DMS153 treated with DMSO at 0.1 percent for 48 hours (cell line): ENCODE measurements at regions not wholly inside any gene's neighbourhood (a gene's known extent, or its start where the extent isn't known, plus 50 kb on each side); places are given as distances from the start of the nearest gene placed in this dataset.

Experiments used
- DNase-seq: peaks from one replicate; lab custom pipeline; 2025; ENCODE audit not compliant: unreplicated experiment; lab: John Stamatoyannopoulos, UW

DNA sequence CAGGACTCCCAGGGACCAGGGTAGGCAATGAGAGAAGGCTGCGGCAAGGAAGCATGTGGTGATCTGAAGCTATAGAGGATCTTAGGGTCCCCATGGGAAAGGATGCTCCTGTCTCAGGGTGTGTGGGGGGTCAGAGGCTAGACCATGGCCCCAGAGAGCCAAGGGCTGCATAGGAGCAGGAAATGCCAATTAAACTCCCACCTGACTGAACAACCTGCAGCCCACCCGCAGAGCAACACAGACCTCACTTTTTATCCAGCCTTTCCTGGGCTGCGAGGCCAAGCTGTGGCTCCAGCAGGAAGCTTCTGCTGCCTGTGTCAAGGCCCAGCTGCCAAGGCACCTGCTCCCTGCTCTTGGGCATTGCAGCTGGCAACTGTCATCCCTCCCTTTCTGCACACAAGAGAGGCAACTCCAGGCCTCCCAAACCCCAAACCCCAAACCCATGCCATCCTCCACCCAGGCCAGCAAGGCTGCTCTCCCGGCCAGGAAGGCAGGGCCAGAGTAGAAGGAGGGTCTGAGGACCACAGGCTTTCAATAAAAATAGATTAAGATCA, 290.1 kb downstream of the FOXO1 start:
- DNase-seq: no peak

DNA sequence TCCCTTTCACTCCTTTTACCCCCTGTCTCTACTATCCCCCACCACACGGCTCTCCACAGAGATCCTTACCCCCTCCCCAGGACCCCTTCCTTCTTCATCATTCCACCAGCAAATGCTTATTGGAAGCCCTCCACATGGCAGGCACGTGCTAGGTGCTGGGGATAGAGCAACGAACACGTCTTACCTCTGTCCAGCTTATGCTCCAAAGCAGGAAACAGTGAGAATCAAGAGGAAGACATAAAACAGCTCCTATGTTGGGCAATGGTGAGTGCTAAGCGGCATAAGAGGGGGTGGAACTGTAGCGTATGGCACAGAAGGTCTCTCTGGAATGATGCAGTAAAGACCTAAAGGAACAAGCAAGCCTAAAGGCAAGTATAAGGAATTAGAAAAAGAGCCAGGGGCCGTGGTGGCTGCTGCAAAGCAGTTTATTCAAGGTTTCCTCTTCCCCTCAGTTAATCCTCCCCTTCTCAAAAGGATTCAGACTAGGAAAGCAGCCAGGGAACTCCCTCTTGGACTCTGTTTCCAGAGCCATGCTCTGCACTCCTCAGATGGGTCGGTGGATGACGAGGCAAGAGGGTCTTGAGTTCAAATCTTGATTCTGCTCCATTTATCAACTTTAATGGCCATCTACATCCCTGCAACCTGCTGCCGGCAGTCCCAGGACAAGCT, 289.4 kb downstream of the FOXO1 start:
- no peak for DNase-seq

- DNase-seq: no peak
Observed at GRCh38 chr13:40377783-40378182, 288.7 kb downstream of the FOXO1 start.

DNA sequence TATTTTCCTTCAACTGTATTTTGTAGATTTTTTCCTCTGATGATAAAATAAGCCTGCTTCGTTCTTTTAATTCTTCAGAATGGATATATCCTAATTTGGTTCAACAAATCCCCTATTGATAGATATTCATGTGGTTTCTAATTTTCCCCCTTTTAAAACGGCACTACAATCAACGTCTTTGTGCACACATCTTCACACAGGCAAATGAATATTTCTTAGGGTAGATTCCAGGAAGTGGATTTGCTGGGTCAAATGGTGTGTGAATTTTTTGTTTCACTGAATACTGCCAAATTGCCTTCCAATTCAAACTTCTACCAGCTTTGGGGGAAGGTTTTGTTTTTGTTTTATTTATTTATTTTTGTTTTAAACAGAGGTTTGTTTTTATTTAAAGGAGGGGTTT, 287.2 kb downstream of the FOXO1 start:
- no peak for DNase-seq

DNA sequence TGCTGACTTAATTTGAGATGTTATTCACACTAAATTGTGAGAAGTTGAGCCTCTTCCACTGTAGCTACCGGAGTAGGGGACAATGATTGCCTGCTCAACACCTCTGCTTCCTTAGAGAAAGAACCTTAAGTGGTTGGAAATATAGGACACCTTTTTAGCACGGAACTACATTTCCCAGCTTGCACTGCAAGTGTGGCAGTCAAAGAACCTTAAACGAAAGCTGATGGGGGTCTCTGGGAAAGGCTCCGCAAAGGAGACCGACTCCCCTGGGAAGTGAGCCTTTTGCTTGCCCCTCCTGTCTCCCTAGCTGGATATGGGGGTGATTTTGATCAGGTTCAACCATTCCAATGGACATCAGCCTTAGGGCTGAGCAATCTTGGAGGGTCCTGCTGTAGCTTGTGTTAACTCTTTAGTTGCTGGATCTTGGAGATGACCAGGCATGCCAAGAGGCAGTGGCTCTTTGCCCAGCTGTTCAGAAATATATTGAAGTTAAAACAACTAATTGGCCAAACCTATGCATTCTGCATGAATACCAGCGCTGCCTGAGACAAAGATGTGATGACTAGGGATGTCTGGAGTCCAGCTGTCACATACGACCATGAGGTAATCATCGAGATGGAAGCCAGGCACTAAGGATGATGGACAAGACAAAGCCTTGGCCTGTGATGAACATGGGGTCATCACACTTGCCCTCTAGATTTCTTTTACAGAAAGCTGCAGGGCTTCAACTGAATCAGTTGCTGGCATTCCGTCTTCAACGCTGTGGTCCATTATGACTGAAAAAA, 286.5 kb downstream of the FOXO1 start:
- no peak for DNase-seq

- DNase-seq: no peak
Observed at GRCh38 chr13:40381935-40382764, 284.3 kb downstream of the FOXO1 start.

GRCh38 chr13:40383132-40383531, 283.3 kb downstream of the FOXO1 start:
- DNase-seq: no peak

DNA sequence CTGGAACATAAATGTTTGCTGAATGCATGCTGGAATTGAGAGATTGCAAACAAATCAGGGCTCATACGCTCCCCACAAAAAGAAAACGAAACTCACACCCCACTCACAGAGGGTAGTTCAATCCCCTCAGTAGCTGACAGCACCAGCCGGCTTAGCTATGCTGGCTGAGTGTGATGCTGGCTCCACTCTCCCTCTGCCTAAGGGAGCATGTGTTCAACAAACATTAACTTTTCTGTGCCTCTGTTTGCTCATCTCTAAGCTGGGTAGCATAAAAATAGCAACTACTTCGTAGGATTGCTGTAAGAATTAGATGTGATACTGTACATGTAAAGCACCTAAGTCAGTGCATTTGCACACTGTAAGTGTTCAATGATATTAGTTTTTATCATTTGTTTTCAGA, 282.6 kb downstream of the FOXO1 start:
- DNase-seq: no peak

DNA sequence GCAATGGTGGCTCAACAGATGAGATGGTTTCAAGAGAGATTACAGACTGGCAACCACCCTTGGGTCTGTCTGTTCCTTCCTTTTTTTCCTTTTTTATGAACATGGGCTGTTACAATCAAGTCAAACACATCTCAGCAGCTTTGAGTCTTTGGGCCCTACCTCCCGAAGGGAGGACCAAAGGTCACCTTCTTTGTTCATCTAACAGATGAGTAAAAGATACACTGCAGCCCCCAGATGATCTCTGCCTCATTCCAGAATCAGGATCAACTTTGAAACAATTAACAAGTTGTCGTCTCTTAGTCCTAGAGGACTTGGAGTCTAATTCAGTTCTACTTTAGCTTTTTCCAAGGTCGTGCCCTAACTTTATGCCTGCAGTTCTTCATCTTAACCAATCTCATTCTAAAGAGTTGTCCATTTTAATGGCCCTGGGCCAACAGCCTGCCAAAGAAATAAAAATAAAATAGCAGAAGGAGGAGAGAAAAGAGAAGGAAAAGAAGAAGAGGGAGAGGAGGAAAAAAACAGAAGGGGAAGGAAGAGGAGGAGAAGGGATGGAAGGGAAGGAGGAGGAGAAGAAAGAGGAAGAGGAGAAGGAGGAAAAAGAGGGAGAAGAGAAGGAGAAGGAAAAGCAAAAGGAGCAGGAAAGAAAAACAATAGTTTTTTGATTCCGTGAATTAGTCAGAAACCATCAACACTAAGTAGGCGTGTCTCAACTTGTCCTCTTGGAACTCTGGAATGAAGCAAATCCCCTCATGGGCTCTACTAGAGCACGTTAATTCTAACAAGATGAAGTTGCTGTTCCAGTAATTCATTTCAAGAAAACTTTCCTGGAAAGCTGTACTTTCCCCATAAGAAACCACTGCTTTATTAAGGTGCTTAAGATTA, 281.2 kb downstream of the FOXO1 start:
- DNase-seq: no peak

DNA sequence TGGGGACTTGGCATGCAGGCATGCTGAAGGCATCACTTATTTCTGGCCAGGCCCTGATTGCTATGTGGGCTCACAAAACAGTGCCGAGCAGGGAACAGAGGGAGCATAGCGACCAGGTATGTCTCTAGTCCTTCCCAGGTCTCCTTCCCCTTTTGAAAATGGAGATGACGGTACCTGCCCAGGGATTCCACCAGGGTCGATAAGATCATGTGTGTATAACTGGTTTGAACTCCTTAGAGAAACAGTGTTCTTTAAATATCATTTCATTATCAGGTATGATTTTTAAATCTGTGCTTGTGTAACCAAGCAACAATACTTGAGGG, 280.6 kb downstream of the FOXO1 start:
- DNase-seq: no peak

DNA sequence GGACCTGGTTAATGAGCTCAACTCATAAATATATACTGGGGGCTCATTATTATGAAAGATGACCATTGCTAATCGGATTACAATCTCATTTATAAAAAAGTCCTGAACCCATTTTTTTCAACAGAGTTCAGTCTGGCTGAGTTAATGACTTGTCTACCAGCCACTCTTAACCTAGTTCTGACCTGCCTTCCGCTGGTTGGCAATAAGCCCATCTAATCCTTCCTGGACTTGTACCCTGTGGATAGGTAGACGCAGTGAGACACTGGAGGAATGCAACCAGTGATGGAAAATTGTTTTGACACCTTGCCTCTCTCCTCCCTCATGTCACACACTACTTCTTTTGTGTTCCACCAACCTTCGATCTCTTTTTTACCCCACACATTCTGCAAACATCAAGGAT, 279.9 kb downstream of the FOXO1 start:
- DNase-seq: no peak

DNA sequence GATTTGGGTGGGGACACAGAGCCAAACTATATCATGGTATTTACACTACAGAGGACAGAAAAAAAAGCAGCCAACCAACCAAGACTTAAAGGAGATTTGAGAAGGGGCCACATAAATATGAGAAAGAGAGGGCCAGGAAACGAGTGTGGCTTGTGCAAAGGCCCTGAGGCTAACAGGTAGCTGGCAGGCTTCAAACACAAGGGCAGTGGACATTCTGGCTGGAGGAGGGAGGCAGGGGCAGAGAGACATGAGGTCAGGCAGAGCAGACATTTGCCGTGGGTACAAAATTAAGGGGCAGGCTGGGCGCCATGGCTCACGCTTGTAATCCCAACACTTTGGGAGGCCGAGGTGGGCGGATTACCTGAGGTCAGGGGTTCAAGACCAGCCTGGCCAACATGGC, 278.7 kb downstream of the FOXO1 start:
- DNase-seq: no peak

GRCh38 chr13:40388617-40389016, 277.8 kb downstream of the FOXO1 start:
- DNase-seq: no peak

GRCh38 chr13:40389081-40389641, 277.3 kb downstream of the FOXO1 start:
- DNase-seq: no peak

DNA sequence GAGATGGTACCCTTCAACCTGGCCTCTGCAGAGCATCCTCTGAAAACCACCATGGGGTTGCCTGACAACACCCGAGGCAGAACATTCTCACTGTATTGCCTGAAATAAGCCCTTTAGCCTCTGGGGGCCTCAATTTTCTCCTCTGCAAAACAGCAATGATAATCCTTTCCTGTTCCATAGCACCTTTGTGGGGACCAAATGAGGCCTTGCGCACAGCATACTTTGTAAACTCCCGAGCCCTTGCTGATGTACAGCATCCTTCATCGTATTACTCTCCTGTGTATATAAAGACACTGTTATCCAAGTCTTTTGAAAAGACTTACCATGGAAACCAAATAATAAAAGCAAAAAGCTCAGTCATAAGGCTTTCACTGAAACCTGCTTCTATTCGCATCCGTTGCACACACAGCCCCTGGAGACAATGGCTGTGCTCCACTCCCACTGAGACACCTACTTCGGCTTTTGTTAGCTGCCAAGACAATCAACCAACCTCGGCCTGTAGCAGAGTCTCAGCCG, 276.0 kb downstream of the FOXO1 start:
- DNase-seq: no peak

DNA sequence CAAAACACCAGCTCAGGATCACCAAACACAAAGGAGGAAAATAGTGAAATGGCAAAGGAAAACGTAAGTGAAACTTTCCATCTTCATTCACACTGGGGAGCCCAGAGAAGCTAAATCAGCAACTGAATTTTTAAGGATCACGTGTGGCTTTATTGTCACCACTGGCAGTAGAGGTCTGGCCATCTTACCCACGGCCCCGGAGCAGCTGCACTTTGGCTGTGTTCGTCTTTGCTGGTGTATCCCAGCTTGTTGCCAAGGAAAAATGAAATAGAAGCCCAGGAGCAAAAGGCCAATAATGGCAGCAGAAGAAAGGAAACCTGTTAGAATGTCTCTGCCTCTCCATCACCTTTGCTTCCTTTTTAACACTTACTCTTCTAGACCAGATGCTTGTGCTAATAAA, 274.7 kb downstream of the FOXO1 start:
- DNase-seq: no peak

- DNase-seq: no peak
Observed at GRCh38 chr13:40394304-40394985, 272.0 kb downstream of the FOXO1 start.

DNA sequence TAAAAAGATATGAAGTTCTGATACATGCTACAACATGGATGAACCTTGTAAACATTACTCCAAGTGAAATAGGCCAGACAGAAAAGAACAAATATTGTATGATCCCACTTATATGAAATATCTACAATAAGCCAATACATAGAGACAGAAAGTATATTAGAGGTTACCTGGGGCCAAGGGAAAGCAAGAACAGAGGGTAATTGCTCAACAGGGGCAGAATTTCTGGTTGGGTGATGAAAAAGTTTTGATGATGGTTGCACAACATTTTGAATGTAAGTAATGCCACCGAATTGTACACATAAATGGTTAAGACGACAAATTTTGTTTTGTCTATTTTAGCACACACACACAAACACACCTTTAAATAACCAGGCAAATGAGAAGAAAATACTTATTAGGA, 268.4 kb downstream of the FOXO1 start:
- DNase-seq: no peak

DNA sequence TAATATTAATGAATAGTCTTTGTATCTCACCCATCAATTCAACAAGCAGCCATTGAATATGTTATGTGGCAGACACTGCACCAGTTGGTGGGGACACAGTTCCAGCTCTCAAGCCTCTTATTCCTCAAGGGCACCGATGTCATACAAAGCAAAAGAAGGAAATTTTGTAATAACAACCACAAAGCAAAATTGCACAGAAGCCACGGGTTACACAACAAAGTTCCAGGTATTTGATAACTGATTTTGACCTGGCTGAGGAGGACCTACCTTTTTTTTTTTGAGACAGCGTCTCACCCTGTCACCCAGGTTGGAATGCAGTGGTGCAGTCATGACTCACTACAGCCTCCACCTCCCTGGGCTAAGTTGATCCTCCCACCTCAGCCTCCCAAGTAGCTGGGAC, 266.7 kb downstream of the FOXO1 start:
- DNase-seq: no peak
